ENCODE measurements at regions not wholly inside any gene's neighbourhood (a gene's known extent, or its start where the extent isn't known, plus 50 kb on each side); places are given as distances from the start of the nearest gene placed in this dataset.

DNA sequence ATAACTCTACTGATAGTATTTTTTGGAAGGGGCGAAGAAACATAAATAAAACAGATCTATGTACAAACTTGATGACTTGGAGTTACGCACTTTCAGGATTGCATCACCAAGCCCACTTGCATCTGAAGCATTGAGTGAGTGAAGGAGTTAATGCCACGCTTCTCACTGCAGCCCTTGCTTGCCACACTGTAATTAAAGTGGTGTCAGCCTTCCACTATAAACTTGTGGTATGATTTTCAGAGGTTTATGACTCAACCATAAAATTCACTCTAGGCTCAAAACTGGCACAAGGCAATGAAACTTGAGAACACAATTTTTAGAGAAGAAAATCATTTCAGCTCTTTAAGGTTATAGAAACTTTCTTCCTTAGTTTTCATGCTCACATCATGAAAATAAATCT lies 93.9 kb upstream of the PRMT6 start:
- Mint-ChIP-seq H3K27ac (no peak overlapping the region), H3K4me1 (no peaks in the 10 kb centered on the region), H3K36me3 (no peaks in the 10 kb centered on the region), H3K4me3 (no peak overlapping the region), H3K9me3 (no peaks in the 10 kb centered on the region), H3K27me3 (ENCODE audit: low read depth in 3 of 3) (no peaks in the 10 kb centered on the region)
- no peak overlapping the region for H2AFZ ChIP-seq (ENCODE audit: insufficient read depth, low read depth, low read length, poor library complexity, severe bottlenecking)
- no peak overlapping the region for H3K27ac ChIP-seq (ENCODE audit: low read depth in 1 of 2, low read length in 2 of 2)
- H3K4me1 ChIP-seq (ENCODE audit: control insufficient read depth in 1 of 2, insufficient read depth in 2 of 2, low read length in 2 of 2) = no peaks in the 10 kb centered on the region
- H3K9ac ChIP-seq (ENCODE audit: insufficient read depth, low read length, poor library complexity, severe bottlenecking) = no peak overlapping the region
- H3K9me3 ChIP-seq (replicated peaks in 1 of 2; ENCODE audit: control insufficient read depth in 1 of 2, insufficient read depth in 1 of 2, low read length in 2 of 2) = no peaks in the 10 kb centered on the region
- H4K20me1 ChIP-seq (ENCODE audit: insufficient read depth, low read length) = no peaks in the 10 kb centered on the region
- TF ChIP-seq, protein P1, sequence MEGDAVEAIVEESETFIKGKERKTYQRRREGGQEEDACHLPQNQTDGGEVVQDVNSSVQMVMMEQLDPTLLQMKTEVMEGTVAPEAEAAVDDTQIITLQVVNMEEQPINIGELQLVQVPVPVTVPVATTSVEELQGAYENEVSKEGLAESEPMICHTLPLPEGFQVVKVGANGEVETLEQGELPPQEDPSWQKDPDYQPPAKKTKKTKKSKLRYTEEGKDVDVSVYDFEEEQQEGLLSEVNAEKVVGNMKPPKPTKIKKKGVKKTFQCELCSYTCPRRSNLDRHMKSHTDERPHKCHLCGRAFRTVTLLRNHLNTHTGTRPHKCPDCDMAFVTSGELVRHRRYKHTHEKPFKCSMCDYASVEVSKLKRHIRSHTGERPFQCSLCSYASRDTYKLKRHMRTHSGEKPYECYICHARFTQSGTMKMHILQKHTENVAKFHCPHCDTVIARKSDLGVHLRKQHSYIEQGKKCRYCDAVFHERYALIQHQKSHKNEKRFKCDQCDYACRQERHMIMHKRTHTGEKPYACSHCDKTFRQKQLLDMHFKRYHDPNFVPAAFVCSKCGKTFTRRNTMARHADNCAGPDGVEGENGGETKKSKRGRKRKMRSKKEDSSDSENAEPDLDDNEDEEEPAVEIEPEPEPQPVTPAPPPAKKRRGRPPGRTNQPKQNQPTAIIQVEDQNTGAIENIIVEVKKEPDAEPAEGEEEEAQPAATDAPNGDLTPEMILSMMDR (IDR thresholded peaks at IDR 0.05) = no peak
- no peak for DNase-seq
- no peaks in the 10 kb centered on the region for H3K79me2 ChIP-seq (ENCODE audit: insufficient read depth, low read length)
- no peaks in the 10 kb centered on the region for H3K27me3 ChIP-seq (ENCODE audit: control insufficient read depth in 2 of 2, insufficient read depth in 2 of 2, low read length in 2 of 2)
- intact Hi-C loops (cut with micrococcal nuclease) = no loop called here
- H3K36me3 ChIP-seq (replicated peaks in 1 of 2; ENCODE audit: control insufficient read depth in 1 of 2, insufficient read depth in 2 of 2, low read length in 2 of 2) = no peaks in the 10 kb centered on the region
- no peak overlapping the region for H3K4me2 ChIP-seq (replicated peaks; ENCODE audit: extremely low read depth, low read length, poor library complexity, severe bottlenecking)
- no peak overlapping the region for H3K4me3 ChIP-seq (replicated peaks in 1 of 3; ENCODE audit: low read depth in 2 of 3, low read length in 3 of 3)
- 60% methylated on average over 1 of the region's 3 CpGs for WGBS (ENCODE audit: insufficient coverage)

DNA sequence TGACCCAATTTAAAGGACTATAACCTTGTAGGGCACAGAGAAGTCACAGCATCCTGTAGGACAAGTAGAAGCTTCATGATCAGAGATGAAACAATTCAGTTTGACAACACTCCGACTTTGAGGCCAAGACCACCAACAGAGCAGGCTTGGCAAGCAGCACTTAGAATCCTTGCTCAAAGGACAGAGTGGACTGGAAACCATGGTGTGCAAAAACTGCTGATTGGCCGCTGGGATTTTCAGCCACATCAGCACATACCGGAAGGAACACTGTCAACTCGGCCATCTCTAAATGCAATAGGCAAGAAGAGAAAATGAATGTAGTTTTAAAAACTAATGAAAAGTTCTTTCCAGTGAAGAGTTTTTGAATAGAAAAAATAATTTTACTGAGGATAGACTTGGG lies 92.0 kb upstream of the PRMT6 start:
- Mint-ChIP-seq H3K9me3 (no peaks in the 10 kb centered on the region), H3K27ac (no peak overlapping the region), H3K27me3 (ENCODE audit: low read depth in 3 of 3) (no peaks in the 10 kb centered on the region), H3K36me3 (no peaks in the 10 kb centered on the region), H3K4me1 (no peaks in the 10 kb centered on the region), H3K4me3 (no peak overlapping the region)
- Histone ChIP-seq H3K79me2 (ENCODE audit: insufficient read depth, low read length) (no peaks in the 10 kb centered on the region), H3K9ac (ENCODE audit: insufficient read depth, low read length, poor library complexity, severe bottlenecking) (no peak overlapping the region), H3K36me3 (replicated peaks in 1 of 2; ENCODE audit: control insufficient read depth in 1 of 2, insufficient read depth in 2 of 2, low read length in 2 of 2) (no peaks in the 10 kb centered on the region), H2AFZ (ENCODE audit: insufficient read depth, low read depth, low read length, poor library complexity, severe bottlenecking) (no peak overlapping the region), H3K4me2 (replicated peaks; ENCODE audit: extremely low read depth, low read length, poor library complexity, severe bottlenecking) (no peak overlapping the region), H4K20me1 (ENCODE audit: insufficient read depth, low read length) (no peaks in the 10 kb centered on the region), H3K4me1 (ENCODE audit: control insufficient read depth in 1 of 2, insufficient read depth in 2 of 2, low read length in 2 of 2) (no peaks in the 10 kb centered on the region), H3K27me3 (ENCODE audit: control insufficient read depth in 2 of 2, insufficient read depth in 2 of 2, low read length in 2 of 2) (no peaks in the 10 kb centered on the region), H3K9me3 (replicated peaks in 1 of 2; ENCODE audit: control insufficient read depth in 1 of 2, insufficient read depth in 1 of 2, low read length in 2 of 2) (no peaks in the 10 kb centered on the region), H3K27ac (ENCODE audit: low read depth in 1 of 2, low read length in 2 of 2) (no peak overlapping the region), H3K4me3 (replicated peaks in 1 of 3; ENCODE audit: low read depth in 2 of 3, low read length in 3 of 3) (no peak overlapping the region)
- TF ChIP-seq, protein P1 (IDR thresholded peaks at IDR 0.05) = no peak
- WGBS (ENCODE audit: insufficient coverage) = 90% methylated on average over 1 of the region's 4 CpGs
- DNase-seq = no peak
- intact Hi-C loops (cut with micrococcal nuclease) = no loop called here
